NCI-H2196 (cell line): ENCODE measurements at regions not wholly inside any gene's neighbourhood (a gene's known extent, or its start where the extent isn't known, plus 50 kb on each side); places are given as distances from the start of the nearest gene placed in this dataset.
"Not testable (repeated sequence)": the region's sequence is repeated elsewhere in the genome, so short reads cannot be mapped to it uniquely, and the experiment has no call there.

Source experiments
- DNase-seq: peaks from one replicate; lab custom pipeline; 2025; ENCODE audit not compliant: unreplicated experiment; lab: John Stamatoyannopoulos, UW

GRCh38 chr14:41096131-41096530 is 510.5 kb upstream of the LRFN5 start:
- DNase-seq = no peak

GRCh38 chr14:41087056-41087455 is 519.6 kb upstream of the LRFN5 start:
- DNase-seq = no peak

- no peak for DNase-seq
Measured at GRCh38 chr14:41073544-41073943, 533.1 kb upstream of the LRFN5 start.

DNA sequence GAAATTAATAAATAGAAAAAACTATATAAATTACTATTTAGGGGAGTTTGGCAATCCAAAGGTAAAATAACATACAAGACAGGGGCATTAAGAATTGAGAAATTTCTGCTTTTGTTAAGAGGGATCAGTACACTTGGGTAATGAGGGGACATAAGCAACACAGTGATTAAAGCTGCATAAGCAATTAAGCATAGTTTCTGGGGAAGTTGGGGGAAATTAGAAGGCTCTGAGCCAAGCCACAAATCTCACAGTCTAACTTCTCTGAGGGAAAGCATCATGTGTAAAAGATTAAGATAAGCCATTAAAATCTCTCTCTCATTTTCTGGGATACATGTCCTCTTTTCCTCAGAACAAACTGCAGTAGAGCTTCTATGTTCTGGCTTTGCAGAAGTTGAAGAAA is 533.9 kb upstream of the LRFN5 start:
- DNase-seq = no peak

DNA sequence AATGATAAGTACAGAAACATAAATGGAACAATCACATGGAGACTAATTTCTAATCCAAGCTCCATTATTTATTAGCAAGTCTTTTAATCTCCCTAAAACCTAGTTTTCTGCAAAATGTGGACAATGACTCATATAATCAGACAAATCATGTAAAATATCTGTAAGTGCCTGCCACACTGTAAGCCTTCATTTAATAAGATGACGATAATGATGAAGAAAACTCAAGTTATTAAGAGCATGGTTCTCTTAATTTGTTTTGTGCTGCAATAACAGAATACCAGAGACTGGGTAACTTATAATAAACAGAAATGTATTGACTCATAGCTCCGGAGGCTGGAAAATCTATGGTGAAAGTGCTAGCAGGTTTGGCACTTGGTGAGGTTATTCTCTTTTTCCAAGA is 535.3 kb upstream of the LRFN5 start:
- no peak for DNase-seq

DNA sequence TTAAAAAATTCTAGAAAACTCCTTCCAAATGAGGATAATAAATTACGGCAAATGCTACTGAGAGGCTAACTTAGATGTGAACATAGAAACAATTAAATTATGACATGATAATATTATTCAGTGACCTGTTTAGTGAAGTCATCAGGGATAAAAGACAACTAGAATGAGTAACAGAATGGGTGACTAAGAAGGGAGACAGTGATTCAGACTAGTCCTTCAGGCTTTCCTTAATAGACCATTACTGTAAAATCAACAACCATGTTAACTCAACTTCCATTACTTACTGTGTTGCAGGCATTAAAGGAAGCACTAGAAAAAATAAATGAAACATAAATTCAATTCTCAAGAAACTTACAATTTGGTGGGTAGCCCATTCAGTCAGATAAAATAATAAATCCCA is 543.9 kb upstream of the LRFN5 start:
- DNase-seq = no peak

DNA sequence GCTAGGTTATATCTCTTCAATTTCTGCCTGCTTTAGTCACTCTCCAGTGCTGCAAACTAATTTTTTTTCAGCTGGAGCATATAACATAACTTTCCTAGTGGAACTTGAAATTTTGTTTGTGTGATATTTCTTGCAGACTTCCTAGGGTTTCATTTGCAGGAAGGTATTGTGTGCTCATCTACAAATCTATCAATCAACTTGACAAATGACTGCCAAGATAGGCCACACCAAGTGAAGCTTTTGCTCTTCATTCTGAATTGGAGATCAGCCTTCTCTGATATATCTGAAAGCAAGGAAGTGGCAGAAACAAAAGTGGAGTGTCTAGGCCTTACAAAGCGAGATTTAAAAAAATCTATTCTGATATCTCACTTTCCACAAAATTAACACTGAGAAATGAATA is 551.1 kb upstream of the LRFN5 start:
- DNase-seq = no peak

- DNase-seq = no peak
Measured at GRCh38 chr14:41051801-41052200, 554.9 kb upstream of the LRFN5 start.

DNA sequence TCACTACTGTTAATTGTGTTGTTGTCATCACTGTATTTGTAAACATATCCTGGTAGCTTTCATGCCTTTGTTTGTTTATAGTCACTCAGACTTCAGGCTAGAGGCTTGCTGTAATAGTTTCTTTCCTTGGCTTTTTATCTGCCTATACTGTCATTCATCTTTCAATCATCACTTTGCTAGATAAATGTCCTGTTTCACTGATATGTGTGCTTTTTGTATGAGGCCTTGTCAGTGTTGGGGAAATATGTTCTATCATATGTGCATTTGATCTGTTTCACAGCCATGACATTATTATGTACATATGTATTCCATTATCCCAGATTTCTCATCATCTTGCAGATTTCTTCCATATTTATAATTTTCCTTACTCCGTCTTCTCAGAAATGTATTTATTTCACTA is 558.9 kb upstream of the LRFN5 start:
- no peak for DNase-seq

GRCh38 chr14:41037388-41037787 is 569.3 kb upstream of the LRFN5 start:
- DNase-seq = no peak

- no peak for DNase-seq
Measured at GRCh38 chr14:41034969-41035368, 571.7 kb upstream of the LRFN5 start.

DNA sequence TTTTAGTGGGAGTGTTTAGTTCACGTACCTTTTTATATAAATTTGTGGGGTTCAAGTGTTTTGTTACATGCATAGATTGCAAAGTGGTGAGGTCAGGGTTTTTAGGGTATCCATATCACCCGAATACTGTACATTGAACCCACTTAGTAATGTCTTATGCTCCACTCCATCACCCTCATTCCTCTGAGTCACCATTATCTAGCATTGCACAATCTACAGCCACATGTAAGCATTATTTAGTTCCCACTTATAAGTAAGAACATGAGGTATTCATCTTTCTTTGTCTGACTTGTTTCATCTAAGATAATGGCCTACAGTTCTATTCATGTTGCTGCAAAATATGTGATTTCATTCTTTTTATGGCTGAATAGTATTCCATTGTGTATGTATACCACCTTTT is 583.7 kb upstream of the LRFN5 start:
- DNase-seq = no peak

DNA sequence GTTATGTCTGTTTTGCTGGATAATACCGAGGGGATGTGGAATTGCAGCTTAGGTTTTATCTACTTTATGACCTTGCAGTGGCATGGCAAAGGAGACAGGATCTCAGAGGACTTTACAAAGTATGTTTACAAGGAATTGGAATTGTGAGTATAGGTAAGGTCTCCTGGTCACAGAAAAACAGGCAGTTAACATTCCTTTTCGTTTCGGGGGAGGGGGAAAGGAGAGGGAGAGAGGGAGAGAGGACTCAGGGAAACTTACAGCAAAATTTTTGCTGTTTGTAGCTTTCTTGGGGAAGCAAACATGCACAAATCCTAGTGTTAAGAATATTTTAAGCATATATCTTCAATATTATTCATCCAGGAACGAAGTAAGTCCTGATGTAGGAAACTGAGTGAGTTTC is 590.5 kb upstream of the LRFN5 start:
- no peak for DNase-seq

DNA sequence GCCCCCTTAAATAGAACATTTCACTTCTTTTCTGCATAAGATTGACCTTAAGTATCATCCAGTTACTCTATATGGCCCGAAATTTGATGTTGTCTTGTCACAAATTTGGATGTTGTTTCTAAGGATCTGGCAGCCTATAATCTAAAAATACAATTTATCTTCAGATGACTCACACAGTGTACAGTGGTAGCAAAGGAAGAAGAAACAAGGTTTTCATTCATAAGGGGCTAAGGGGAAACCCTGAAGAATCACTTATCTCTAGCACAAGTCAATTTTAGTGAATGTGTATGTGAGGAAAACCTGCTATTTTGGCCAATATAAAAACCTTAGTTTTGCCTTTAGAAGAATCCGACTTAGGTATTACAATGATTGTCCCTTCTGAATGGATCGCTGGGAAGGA is 606.3 kb upstream of the LRFN5 start:
- no peak for DNase-seq

DNA sequence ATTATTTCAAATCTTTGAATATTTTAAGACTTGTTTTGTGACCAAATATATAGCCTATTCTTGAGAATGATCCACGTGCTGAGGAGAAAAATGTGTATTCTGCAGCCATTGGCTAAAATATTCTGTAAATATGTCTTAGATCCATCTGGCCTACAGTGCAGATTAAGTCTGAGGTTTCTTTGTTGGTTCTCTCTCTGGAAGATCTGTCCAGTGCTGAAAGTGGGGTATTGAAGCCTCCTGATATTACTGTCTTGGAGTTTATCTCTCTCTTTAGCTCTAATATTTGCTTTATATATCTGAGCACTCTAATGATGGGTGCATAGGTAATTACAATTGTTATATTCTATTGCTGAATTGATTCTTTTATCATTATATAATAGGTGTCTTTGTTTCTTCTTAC is 617.4 kb upstream of the LRFN5 start:
- DNase-seq = no peak

- DNase-seq = no peak
Measured at GRCh38 chr14:40987481-40987880, 619.2 kb upstream of the LRFN5 start.

DNA sequence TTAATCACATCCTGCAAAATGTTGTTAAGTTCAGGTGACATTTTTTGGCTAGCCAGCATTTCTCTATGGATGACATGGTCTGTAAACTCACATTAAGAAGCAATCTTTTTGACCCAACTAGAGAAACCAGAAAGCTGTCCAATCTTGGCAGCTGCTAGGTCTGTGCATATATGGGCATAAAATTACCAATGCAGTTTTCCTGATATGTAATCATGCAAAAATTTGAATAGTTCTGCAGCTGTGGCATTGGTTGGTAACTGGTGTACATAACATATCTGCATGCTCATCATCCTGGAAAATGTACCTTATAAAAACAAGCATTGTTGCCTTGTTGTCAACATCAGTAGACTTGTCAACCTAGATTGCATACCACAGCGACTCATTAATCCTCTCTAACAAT is 620.0 kb upstream of the LRFN5 start:
- no peak for DNase-seq

- no peak for DNase-seq
Measured at GRCh38 chr14:40985584-40985983, 621.1 kb upstream of the LRFN5 start.

- peak; percentile 9 for DNase-seq
Measured at GRCh38 chr14:40983604-40984003, 623.1 kb upstream of the LRFN5 start.

GRCh38 chr14:40981247-40981646 is 625.4 kb upstream of the LRFN5 start:
- no peak for DNase-seq

DNA sequence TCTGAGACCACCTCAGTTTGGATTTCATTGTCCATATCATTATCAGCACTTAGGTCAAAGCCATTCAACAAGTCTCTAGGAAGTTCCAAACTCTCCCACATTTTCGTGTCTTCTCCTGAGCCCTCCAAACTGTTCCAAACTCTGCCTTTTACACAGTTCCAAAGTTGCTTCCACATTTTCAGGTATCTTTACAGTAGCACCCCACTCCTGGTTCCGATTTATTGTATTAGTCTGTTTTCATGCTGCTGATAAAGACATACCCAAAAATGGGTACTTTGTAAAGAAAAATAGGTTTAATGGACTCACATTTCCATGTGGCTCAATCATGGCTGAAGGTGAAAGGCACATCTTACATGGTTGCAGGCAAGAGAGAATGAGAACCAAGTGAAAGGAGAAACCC is 646.4 kb upstream of the LRFN5 start:
- not testable (repeated sequence) for DNase-seq

GRCh38 chr14:40955131-40955505 is 651.6 kb upstream of the LRFN5 start:
- peak; percentile 4 for DNase-seq

- not testable (repeated sequence) for DNase-seq
Measured at GRCh38 chr14:40954448-40955130, 652.1 kb upstream of the LRFN5 start.

- no peak for DNase-seq
Measured at GRCh38 chr14:40944521-40944920, 662.2 kb upstream of the LRFN5 start.
